Activated naive CD8-positive, alpha-beta T cell treated with anti-CD3 and anti-CD28 coated beads, Interleukin-2, amount 50 U/mL, for 24 hours (primary cell): ENCODE measurements at regions not wholly inside any gene's neighbourhood (a gene's known extent, or its start where the extent isn't known, plus 50 kb on each side); places are given as distances from the start of the nearest gene placed in this dataset.
"Not testable (repeated sequence)": the region's sequence is repeated elsewhere in the genome, so short reads cannot be mapped to it uniquely, and the experiment has no call there.

Source experiments
- ATAC-seq: fragments of 150-1000 bp; cut with Tn5 transposase; one replicate; pipeline ENCODE4 v1.10.0; 2021
- DNase-seq: peaks from one replicate; pipeline ENCODE4 v3.0.0; 2021
- H3K27ac Mint-ChIP-seq: one replicate; pipeline ENCODE4 v1.8.0; 2021; ENCODE audit warnings: mild to moderate bottlenecking, mixed read lengths
- H3K27me3 Mint-ChIP-seq: one replicate; pipeline ENCODE4 v1.8.0; 2021; ENCODE audit warnings: mixed read lengths
- H3K36me3 Mint-ChIP-seq: one replicate; pipeline ENCODE4 v1.8.0; 2021; ENCODE audit warnings: low read depth, mixed read lengths
- H3K4me1 Mint-ChIP-seq: one replicate; pipeline ENCODE4 v1.8.0; 2021; ENCODE audit warnings: mixed read lengths
- H3K4me3 Mint-ChIP-seq: one replicate; pipeline ENCODE4 v1.8.0; 2021; ENCODE audit warnings: mild to moderate bottlenecking, moderate library complexity, mixed read lengths
- H3K9me3 Mint-ChIP-seq: one replicate; pipeline ENCODE4 v1.8.0; 2021; ENCODE audit warnings: mixed read lengths

DNA sequence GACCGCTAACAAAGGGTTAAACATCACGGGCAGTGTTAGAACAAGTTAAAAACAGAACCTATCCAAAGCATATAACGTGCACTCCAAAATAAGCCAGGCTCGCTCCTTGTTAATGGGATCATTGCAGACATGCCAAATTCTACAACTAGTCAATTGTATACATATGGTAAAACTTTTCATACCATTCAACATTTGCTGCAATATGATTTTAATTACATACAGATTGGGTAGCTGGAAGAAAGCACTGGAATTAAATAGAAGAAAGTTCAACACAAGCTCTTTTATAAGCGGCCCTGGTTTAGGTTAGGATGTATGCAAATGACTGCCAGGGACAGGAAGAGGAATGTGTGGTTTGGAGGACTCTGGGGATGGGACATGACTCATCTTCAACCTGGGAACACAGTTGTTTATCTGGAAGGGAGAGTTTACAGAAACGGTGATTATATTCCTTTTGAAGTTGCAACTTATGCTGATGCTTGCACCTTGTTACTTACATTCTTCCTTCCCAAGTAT is 62.5 kb upstream of the TIAM2 start:
- DNase-seq = no peak
- no peaks in the 10 kb centered on the region for H3K9me3 Mint-ChIP-seq

GRCh38 chr6:154933181-154933827 is 61.8 kb upstream of the TIAM2 start:
- no peak overlapping the region for H3K4me3 Mint-ChIP-seq

More for the DNA sequence above, 62.5 kb upstream of the TIAM2 start:
- Mint-ChIP-seq H3K27me3 (no peaks in the 10 kb centered on the region), H3K4me1 (peaks cover 11% of the 10 kb centered on the region), H3K4me3 (no peak overlapping the region), H3K27ac (no peak overlapping the region), H3K36me3 (peaks cover 1% of the 10 kb centered on the region)
- ATAC-seq = no peak

GRCh38 chr6:154937306-154938220 is 57.6 kb upstream of the TIAM2 start:
- Mint-ChIP-seq H3K36me3 (peaks cover 1% of the 10 kb centered on the region), H3K4me3 (no peak overlapping the region), H3K27me3 (no peaks in the 10 kb centered on the region), H3K9me3 (no peaks in the 10 kb centered on the region), H3K27ac (no peak overlapping the region), H3K4me1 (no peaks in the 10 kb centered on the region)
- ATAC-seq (no peak), DNase-seq (no peak)

More at GRCh38 chr6:154933181-154933827, 61.8 kb upstream of the TIAM2 start:
- Mint-ChIP-seq H3K36me3 (peaks cover 1% of the 10 kb centered on the region), H3K9me3 (no peaks in the 10 kb centered on the region), H3K4me1 (peaks cover 10% of the 10 kb centered on the region), H3K27ac (no peak overlapping the region), H3K27me3 (no peaks in the 10 kb centered on the region)
- DNase-seq = no peak
- no peak for ATAC-seq

- no peak for ATAC-seq
- no peak overlapping the region for H3K4me3 Mint-ChIP-seq
- no peak overlapping the region for H3K27ac Mint-ChIP-seq
- no peaks in the 10 kb centered on the region for H3K9me3 Mint-ChIP-seq
- H3K36me3 Mint-ChIP-seq = peaks cover 1% of the 10 kb centered on the region
- H3K27me3 Mint-ChIP-seq = no peaks in the 10 kb centered on the region
- no peak for DNase-seq
- no peaks in the 10 kb centered on the region for H3K4me1 Mint-ChIP-seq
Observed at GRCh38 chr6:154938221-154938580, 56.9 kb upstream of the TIAM2 start.

DNA sequence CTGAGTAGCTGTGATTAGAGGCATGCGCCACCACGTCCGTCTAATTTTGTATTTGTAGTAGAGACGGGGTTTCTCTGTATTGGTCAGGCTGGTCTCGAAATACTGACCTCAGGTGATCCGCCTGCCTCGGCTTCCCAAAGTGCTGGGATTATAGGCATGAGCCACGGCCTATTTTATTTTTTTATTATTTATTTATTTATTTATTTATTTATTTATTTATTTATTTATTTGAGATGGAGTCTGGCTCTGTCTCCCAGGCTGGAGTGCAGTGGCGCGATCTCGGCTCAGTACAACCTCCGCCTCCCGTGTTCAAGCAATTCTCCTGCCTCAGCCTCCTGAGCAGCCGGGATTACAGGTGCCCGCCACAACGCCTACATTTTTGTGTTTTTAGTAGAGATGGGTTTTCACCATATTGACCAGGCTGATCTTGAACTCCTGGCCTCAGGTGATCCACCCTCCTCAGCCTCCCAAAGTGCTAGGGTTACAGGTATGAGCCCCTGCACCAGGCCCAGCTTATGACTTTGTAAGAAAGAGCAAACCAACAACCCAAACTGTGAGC is 56.3 kb upstream of the TIAM2 start:
- H3K36me3 Mint-ChIP-seq, H3K4me3 Mint-ChIP-seq, H3K27ac Mint-ChIP-seq, H3K9me3 Mint-ChIP-seq, ATAC-seq, H3K27me3 Mint-ChIP-seq, DNase-seq, H3K4me1 Mint-ChIP-seq: not testable (repeated sequence)

DNA sequence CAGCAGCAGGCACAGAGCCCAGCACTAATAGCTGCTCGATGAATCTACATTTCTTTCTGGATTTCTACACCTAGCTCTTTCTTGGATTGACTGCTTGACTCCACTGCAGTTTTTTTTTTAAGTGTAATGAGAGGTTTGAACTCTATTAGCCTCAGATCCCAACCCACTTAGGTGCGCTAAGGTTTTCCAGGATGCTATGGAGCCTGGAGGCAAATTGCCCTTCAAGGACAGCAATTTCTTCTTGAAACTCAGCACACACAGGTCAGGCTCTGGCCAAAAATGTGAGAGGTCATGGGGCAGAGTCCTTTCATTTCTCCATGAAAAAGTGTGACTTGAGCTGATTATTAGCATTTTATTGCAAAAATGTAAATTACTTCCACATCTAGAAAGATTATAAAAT is 52.3 kb upstream of the TIAM2 start:
- ATAC-seq = no peak
- no peak overlapping the region for H3K4me3 Mint-ChIP-seq
- no peak for DNase-seq
- no peaks in the 10 kb centered on the region for H3K4me1 Mint-ChIP-seq
- peaks cover 8% of the 10 kb centered on the region for H3K36me3 Mint-ChIP-seq
- no peak overlapping the region for H3K27ac Mint-ChIP-seq
- H3K27me3 Mint-ChIP-seq = no peaks in the 10 kb centered on the region
- no peaks in the 10 kb centered on the region for H3K9me3 Mint-ChIP-seq

DNA sequence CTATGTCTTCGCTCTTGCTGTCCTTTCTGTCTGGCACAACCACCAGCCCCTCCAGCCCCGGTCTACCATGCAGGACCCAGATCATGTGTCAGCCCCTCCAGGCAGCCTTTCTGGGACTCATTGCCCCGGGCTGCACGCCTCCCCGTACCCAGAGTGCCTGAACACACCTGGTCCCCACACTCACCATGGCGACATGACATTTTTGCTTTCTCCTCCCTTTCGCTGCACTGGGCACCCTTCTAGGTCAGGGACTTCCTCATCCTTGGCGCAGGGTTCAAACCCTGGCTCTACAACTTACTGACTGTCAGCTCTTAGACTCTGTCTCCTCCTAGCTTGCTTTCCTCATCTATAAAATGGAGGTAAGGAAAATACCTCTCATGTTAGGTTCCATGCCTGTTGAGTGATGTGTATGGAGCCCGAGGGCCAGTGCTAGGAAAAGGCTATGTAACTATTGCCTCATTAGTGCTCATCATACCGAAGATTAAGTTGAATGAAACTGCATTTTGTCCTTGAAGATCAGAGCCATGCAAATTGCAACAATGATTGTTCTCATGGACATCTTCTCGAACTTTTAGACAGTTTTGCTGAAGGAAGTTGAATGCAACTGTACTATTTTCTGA is 49.7 kb upstream of the TIAM2 start:
- H3K27me3 Mint-ChIP-seq = no peaks in the 10 kb centered on the region
- ATAC-seq (no peak), DNase-seq (no peak)
- peaks cover 11% of the 10 kb centered on the region for H3K36me3 Mint-ChIP-seq
- no peak overlapping the region for H3K27ac Mint-ChIP-seq
- H3K4me1 Mint-ChIP-seq = no peaks in the 10 kb centered on the region
- H3K9me3 Mint-ChIP-seq = no peaks in the 10 kb centered on the region
- no peak overlapping the region for H3K4me3 Mint-ChIP-seq
